ENCODE measurements at regions not wholly inside any gene's neighbourhood (a gene's known extent, or its start where the extent isn't known, plus 50 kb on each side); places are given as distances from the start of the nearest gene placed in this dataset.
A peak's percentile ranks its signal among the peaks of the same experiment; 100 is the strongest.
"Not testable (repeated sequence)": the region's sequence is repeated elsewhere in the genome, so short reads cannot be mapped to it uniquely, and the experiment has no call there.

- Histone ChIP-seq H3K27ac (no peak overlapping the region), H3K4me2 (peak overlapping the region in 9 of 11 experiments; percentile 9 to 54 (median 44); a peak in 15 of 22 replicates)
- TF ChIP-seq Cebpa-rat (IDR thresholded peaks at IDR 0.05) = no peak
These were observed 354.9 kb downstream of the SI start for GRCh38 chr3:164723396-164723795.

DNA sequence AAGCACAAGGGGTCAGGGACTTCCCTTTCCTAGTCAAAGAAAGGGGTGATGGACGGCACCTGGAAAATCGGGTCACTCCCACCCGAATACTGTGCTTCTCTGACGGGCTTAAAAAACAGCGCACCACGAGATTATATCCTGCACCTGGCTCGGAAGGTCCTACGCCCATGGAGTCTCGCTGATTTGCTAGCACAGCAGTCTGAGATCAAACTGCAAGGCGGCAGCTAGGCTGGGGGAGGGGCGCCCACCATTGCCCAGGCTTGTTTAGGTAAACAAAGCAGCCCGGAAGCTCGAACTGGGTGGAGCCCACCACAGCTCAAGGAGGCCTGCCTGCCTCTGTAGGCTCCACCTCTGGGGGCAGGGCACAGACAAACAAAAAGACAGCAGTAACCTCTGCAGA lies 375.5 kb downstream of the SI start:
- not testable (repeated sequence) for H3K36me3 ChIP-seq; H3K4me2 ChIP-seq; H3K4me3 ChIP-seq; H3K9ac ChIP-seq; H3K27me3 ChIP-seq; H4K20me1 ChIP-seq; H3K4me1 ChIP-seq; H3K27ac ChIP-seq; H3K9me3 ChIP-seq (replicated peaks in 1 of 11)

More at GRCh38 chr3:164723396-164723795, 354.9 kb downstream of the SI start:
- Histone ChIP-seq H4K20me1 (no peaks in the 10 kb centered on the region), H3K9me3 (replicated peaks in 1 of 11) (no peaks in the 10 kb centered on the region), H3K27me3 (no peaks in the 10 kb centered on the region), H3K36me3 (no peaks in the 10 kb centered on the region), H3K9ac (no peak overlapping the region), H3K4me3 (no peak overlapping the region), H3K4me1 (peaks cover 0 to 11% (median 9%) of the 10 kb centered on the region in 10 experiments; a peak in 16 of 20 replicates)

DNA sequence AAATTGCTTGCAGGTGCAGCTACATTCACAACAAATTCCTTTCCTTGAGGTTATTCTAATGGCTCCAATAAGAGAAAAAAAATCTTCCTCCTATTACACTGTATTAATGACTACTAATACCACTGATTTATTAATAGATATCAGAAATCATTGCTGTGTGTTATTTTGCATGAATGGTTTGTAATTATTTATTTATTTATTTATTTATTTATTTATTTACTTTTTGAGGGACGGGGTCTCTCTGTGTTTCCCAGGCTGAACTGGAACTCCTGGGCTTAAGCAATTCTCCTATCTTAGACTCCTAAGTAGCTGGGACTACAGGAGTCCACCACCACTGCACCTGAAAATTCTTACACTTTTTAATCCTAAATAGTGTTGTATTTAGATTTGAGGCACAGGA lies 390.4 kb downstream of the SI start:
- Histone ChIP-seq H3K9ac (no peak overlapping the region), H3K4me1 (0 out of 20 replicates have a peak, but pooled peaks cover 0 to 4% (median 0%) of the 10 kb centered on the region in 10 experiments), H3K27me3 (no peaks in the 10 kb centered on the region), H3K4me3 (no peak overlapping the region), H3K9me3 (replicated peaks in 1 of 11) (no peaks in the 10 kb centered on the region), H3K4me2 (no peak overlapping the region), H4K20me1 (no peaks in the 10 kb centered on the region), H3K36me3 (no peaks in the 10 kb centered on the region), H3K27ac (no peak overlapping the region)
- no peak for TF ChIP-seq Cebpa-rat (IDR thresholded peaks at IDR 0.05)

DNA sequence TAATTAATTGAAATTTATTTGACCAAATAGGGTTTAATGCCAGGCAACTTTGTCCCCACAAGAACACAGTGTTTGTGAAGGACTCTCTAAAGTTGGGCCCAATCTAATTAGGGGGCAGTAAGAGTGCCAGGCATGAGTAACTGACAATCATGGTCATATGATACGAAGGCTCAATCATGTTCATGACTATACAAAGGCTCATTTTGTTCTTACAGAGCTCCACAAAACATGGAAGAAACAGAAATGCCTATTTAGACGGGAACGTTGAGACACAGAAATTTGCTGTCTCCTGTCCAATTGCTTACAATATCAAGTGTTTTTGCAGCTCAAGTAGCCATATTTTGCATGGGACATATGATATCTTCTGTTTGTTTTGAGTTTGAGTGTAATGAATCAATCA lies 391.1 kb downstream of the SI start:
- H3K36me3 ChIP-seq = no peaks in the 10 kb centered on the region
- no peak for TF ChIP-seq Cebpa-rat (IDR thresholded peaks at IDR 0.05)
- no peak overlapping the region for H3K27ac ChIP-seq
- H3K4me2 ChIP-seq = no peak overlapping the region
- H3K4me1 ChIP-seq = 0 out of 20 replicates have a peak, but pooled peaks cover 0 to 4% (median 0%) of the 10 kb centered on the region in 10 experiments
- H3K27me3 ChIP-seq = no peaks in the 10 kb centered on the region
- no peaks in the 10 kb centered on the region for H4K20me1 ChIP-seq
- H3K4me3 ChIP-seq = no peak overlapping the region
- no peak overlapping the region for H3K9ac ChIP-seq
- H3K9me3 ChIP-seq (replicated peaks in 1 of 11) = no peaks in the 10 kb centered on the region

GRCh38 chr3:164683489-164683888 lies 394.8 kb downstream of the SI start:
- Histone ChIP-seq H3K27me3 (no peaks in the 10 kb centered on the region), H3K4me3 (no peak overlapping the region), H3K4me2 (no peak overlapping the region), H3K9ac (no peak overlapping the region), H3K36me3 (no peaks in the 10 kb centered on the region), H4K20me1 (no peaks in the 10 kb centered on the region), H3K4me1 (no peaks in the 10 kb centered on the region), H3K9me3 (replicated peaks in 1 of 11) (no peaks in the 10 kb centered on the region), H3K27ac (no peak overlapping the region)
- TF ChIP-seq Cebpa-rat (IDR thresholded peaks at IDR 0.05) = no peak

DNA sequence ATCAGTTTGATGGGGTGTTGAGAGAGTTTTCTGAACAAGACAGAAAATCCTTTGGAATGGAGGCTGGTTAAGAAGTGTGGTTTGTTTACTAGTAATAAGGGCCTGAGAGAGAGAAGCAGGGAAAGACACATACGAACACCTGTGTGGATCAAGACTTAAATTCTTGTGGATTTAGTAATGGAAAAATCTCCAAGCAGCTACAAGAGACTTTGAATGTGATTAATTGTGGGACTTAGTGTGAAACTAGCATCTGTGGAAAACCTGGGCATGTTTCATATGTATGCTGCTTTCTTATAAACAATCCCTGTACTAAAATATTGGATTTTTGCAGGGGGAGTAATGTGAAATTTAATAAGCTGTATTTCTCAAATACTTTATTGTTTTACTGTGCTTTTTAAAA lies 399.1 kb downstream of the SI start:
- H3K4me3 ChIP-seq = no peak overlapping the region
- TF ChIP-seq Cebpa-rat (IDR thresholded peaks at IDR 0.05) = no peak
- H3K9me3 ChIP-seq (replicated peaks in 1 of 11) = no peaks in the 10 kb centered on the region
- H3K9ac ChIP-seq = no peak overlapping the region
- no peaks in the 10 kb centered on the region for H3K36me3 ChIP-seq
- H4K20me1 ChIP-seq = no peaks in the 10 kb centered on the region
- no peak overlapping the region for H3K27ac ChIP-seq
- H3K4me2 ChIP-seq = no peak overlapping the region
- no peaks in the 10 kb centered on the region for H3K27me3 ChIP-seq
- H3K4me1 ChIP-seq = no peaks in the 10 kb centered on the region

DNA sequence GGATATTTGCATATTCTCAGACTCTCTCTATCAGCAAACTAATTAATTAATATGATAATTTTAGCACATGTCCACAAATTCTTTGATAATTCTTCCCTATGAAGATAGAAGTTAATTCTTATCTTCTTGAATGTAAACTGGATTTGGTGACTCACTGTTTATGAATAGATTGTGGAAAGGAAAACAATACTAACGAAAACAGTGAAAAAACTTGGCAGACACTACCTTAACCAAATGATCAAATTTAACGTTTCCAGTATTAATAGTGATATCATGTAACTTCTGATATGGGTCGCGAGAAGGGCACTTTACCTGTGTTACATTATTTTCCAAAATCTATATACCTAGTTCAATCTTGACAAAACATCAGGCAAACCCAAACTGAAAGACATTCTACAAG lies 401.0 kb downstream of the SI start:
- no peak for TF ChIP-seq Cebpa-rat (IDR thresholded peaks at IDR 0.05)
- Histone ChIP-seq H3K4me1 (no peaks in the 10 kb centered on the region), H3K4me3 (no peak overlapping the region), H4K20me1 (no peaks in the 10 kb centered on the region), H3K36me3 (no peaks in the 10 kb centered on the region), H3K9me3 (replicated peaks in 1 of 11) (no peaks in the 10 kb centered on the region), H3K9ac (no peak overlapping the region), H3K27me3 (no peaks in the 10 kb centered on the region), H3K4me2 (no peak overlapping the region), H3K27ac (no peak overlapping the region)

- H3K9ac ChIP-seq = no peak overlapping the region
- H3K4me3 ChIP-seq = no peak overlapping the region
- no peaks in the 10 kb centered on the region for H3K36me3 ChIP-seq
- no peak overlapping the region for H3K27ac ChIP-seq
- H3K4me2 ChIP-seq = no peak overlapping the region
- no peaks in the 10 kb centered on the region for H4K20me1 ChIP-seq
- no peaks in the 10 kb centered on the region for H3K27me3 ChIP-seq
- H3K9me3 ChIP-seq (replicated peaks in 1 of 11) = no peaks in the 10 kb centered on the region
- H3K4me1 ChIP-seq = no peaks in the 10 kb centered on the region
- no peak for TF ChIP-seq Cebpa-rat (IDR thresholded peaks at IDR 0.05)
These were observed 404.6 kb downstream of the SI start for GRCh38 chr3:164673738-164674137.

DNA sequence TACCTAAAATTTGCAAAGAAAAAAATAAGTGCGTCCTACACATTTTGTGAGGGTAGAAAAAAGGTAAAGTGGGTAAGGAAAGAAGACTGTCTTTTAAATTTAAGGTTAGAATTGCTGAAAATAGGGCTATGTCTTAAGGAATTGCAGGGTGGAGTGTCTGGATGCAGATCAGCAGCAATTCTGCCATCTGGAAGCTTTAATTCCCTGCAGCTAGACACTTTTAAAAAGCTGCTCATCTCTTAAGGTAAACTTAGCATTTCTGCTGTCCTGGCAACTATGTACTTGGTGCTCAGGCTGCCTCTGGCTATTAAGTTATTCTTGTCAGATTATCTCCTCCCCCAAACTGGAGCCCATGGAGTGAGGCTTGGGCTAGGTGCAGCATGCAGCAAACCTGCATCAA lies 420.2 kb downstream of the SI start:
- no peak for TF ChIP-seq Cebpa-rat (IDR thresholded peaks at IDR 0.05)
- H3K36me3 ChIP-seq = no peaks in the 10 kb centered on the region
- no peak overlapping the region for H3K4me2 ChIP-seq
- no peaks in the 10 kb centered on the region for H4K20me1 ChIP-seq
- H3K4me1 ChIP-seq = no peaks in the 10 kb centered on the region
- H3K27me3 ChIP-seq = no peaks in the 10 kb centered on the region
- H3K9me3 ChIP-seq (replicated peaks in 1 of 11) = no peaks in the 10 kb centered on the region
- H3K27ac ChIP-seq = no peak overlapping the region
- H3K9ac ChIP-seq = no peak overlapping the region
- H3K4me3 ChIP-seq = no peak overlapping the region

DNA sequence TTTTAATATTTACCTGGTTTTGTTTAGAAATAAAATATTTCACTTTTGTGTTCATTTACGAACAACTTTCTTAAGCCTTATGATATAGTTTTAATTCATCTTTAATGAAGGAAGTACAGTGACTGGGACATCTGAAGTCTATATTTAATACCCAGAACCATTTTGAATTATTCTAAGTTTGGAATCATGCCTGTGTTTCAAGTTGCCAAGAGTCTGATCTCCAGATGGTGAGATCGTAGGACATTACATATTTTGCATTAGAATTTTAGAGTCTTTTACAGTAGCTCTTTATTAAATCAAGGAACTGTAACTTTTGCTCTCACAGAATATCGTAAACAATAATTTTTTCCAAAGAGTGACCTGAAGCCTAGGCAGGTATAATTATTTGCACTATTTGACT lies 420.7 kb downstream of the SI start:
- Histone ChIP-seq H3K36me3 (no peaks in the 10 kb centered on the region), H3K4me1 (no peaks in the 10 kb centered on the region), H3K27me3 (no peaks in the 10 kb centered on the region), H3K27ac (no peak overlapping the region), H4K20me1 (no peaks in the 10 kb centered on the region), H3K4me3 (no peak overlapping the region), H3K9me3 (replicated peaks in 1 of 11) (no peaks in the 10 kb centered on the region), H3K4me2 (no peak overlapping the region), H3K9ac (no peak overlapping the region)
- no peak for TF ChIP-seq Cebpa-rat (IDR thresholded peaks at IDR 0.05)

GRCh38 chr3:164655462-164655861 lies 422.8 kb downstream of the SI start:
- Histone ChIP-seq H3K9me3 (replicated peaks in 1 of 11) (no peaks in the 10 kb centered on the region; a peak in 1 of 22 replicates), H3K27me3 (no peaks in the 10 kb centered on the region), H3K4me2 (no peak overlapping the region), H3K4me3 (no peak overlapping the region), H4K20me1 (no peaks in the 10 kb centered on the region), H3K27ac (no peak overlapping the region), H3K36me3 (no peaks in the 10 kb centered on the region), H3K4me1 (no peaks in the 10 kb centered on the region), H3K9ac (no peak overlapping the region)
- no peak for TF ChIP-seq Cebpa-rat (IDR thresholded peaks at IDR 0.05)

Measured in BLaER1 treated with 17β-estradiol and CSF1 and Interleukin-3, amounts not matched to agents 10 nM and 100 nM (cell line).